Femur (tissue), 1 donor: ENCODE measurements at regions not wholly inside any gene's neighbourhood (a gene's known extent, or its start where the extent isn't known, plus 50 kb on each side); places are given as distances from the start of the nearest gene placed in this dataset.

ENCODE experiments used
- DNase-seq: peaks from one replicate; pipeline ENCODE4 v3.0.0-alpha.2; 2017

- no peak for DNase-seq
Measured at GRCh38 chr13:109669234-109669612, 117.2 kb downstream of the IRS2 start.

- no peak for DNase-seq
Measured at GRCh38 chr13:109668433-109669233, 117.8 kb downstream of the IRS2 start.

- no peak for DNase-seq
Measured at GRCh38 chr13:109667807-109668291, 118.5 kb downstream of the IRS2 start.

GRCh38 chr13:109667056-109667455 lies 119.3 kb downstream of the IRS2 start:
- DNase-seq = no peak

- no peak for DNase-seq
Measured at GRCh38 chr13:109666656-109667055, 119.7 kb downstream of the IRS2 start.

GRCh38 chr13:109665781-109666249 lies 120.6 kb downstream of the IRS2 start:
- DNase-seq = no peak

- DNase-seq = no peak
Measured at GRCh38 chr13:109665240-109665639, 121.1 kb downstream of the IRS2 start.

GRCh38 chr13:109657395-109657794 lies 129.0 kb downstream of the IRS2 start:
- DNase-seq = no peak

GRCh38 chr13:109656206-109656605 lies 130.2 kb downstream of the IRS2 start:
- DNase-seq = no peak

GRCh38 chr13:109655611-109656010 lies 130.8 kb downstream of the IRS2 start:
- DNase-seq = no peak

GRCh38 chr13:109655206-109655600 lies 131.2 kb downstream of the IRS2 start:
- DNase-seq = no peak

- no peak for DNase-seq
Measured at GRCh38 chr13:109654341-109655205, 131.8 kb downstream of the IRS2 start.

GRCh38 chr13:109652531-109652930 lies 133.9 kb downstream of the IRS2 start:
- no peak for DNase-seq

GRCh38 chr13:109651854-109652253 lies 134.5 kb downstream of the IRS2 start:
- DNase-seq = no peak

GRCh38 chr13:109651311-109651710 lies 135.1 kb downstream of the IRS2 start:
- DNase-seq = no peak

GRCh38 chr13:109650861-109651260 lies 135.5 kb downstream of the IRS2 start:
- no peak for DNase-seq

- DNase-seq = no peak
Measured at GRCh38 chr13:109649713-109650112, 136.7 kb downstream of the IRS2 start.

GRCh38 chr13:109647699-109648098 lies 138.7 kb downstream of the IRS2 start:
- no peak for DNase-seq

- no peak for DNase-seq
Measured at GRCh38 chr13:109647053-109647452, 139.3 kb downstream of the IRS2 start.

GRCh38 chr13:109646423-109646822 lies 140.0 kb downstream of the IRS2 start:
- no peak for DNase-seq

GRCh38 chr13:109645831-109646230 lies 140.6 kb downstream of the IRS2 start:
- DNase-seq = no peak

- DNase-seq = no peak
Measured at GRCh38 chr13:109644956-109645355, 141.4 kb downstream of the IRS2 start.

- no peak for DNase-seq
Measured at GRCh38 chr13:109644069-109644750, 142.2 kb downstream of the IRS2 start.
